PFSK-1 (cell line): ENCODE measurements at regions not wholly inside any gene's neighbourhood (a gene's known extent, or its start where the extent isn't known, plus 50 kb on each side); places are given as distances from the start of the nearest gene placed in this dataset.

Experiments used
- POLR2AphosphoS5 ChIP-seq: IDR thresholded peaks from 2 replicates; pipeline ENCODE4 v1.6.1; 2012; ENCODE audit warnings: low read depth, mild to moderate bottlenecking, control low read depth, low read length, moderate library complexity
- REST ChIP-seq, 2 experiments: IDR thresholded peaks; 2 replicates each; pipeline versions ENCODE4 v1.6.1 to v1.8.0; 2011 to 2012; ENCODE audit warnings: low read depth in 2 of 2, low read length in 2 of 2, control low read depth in 1 of 2, inconsistent platforms in 1 of 2, mild to moderate bottlenecking in 1 of 2, moderate library complexity in 1 of 2; ENCODE audit not compliant: insufficient read depth in 1 of 2
- TAF1 ChIP-seq: IDR thresholded peaks from 2 replicates; pipeline ENCODE4 v1.6.1; 2012; ENCODE audit warnings: low read length, control low read depth, borderline replicate concordance; ENCODE audit not compliant: insufficient read depth

GRCh38 chr2:76128622-76129021 lies 417.9 kb upstream of the GCFC2 start:
- no peak for TF ChIP-seq POLR2AphosphoS5
- no peak for TF ChIP-seq REST (IDR thresholded peaks at IDR 0.05; ENCODE audit: insufficient read depth in 1 of 2, low read depth in 2 of 2, low read length in 2 of 2)
- TF ChIP-seq TAF1, result no peak
